ENCODE measurements at regions not wholly inside any gene's neighbourhood (a gene's known extent, or its start where the extent isn't known, plus 50 kb on each side); places are given as distances from the start of the nearest gene placed in this dataset.

DNA sequence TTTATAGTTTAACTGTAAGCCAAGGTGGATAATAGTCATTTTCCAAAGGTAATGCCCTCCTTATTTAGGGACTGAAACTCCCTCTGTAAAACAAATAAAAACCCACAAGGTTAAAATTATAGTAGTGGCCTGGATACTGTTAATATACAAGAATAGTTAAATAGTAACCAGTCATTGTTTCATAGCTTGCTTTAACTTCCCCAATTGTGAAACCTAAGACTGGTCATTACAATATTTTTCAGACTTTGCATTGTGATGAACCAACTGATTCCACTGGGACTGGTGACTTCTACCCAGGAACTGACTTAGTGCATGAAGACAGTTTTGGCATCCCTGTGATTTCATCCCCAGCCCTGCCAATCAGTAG lies 162.6 kb downstream of the SMC2 start:
- DNase-seq = no peak
- Mint-ChIP-seq H3K36me3 (no peaks in the 10 kb centered on the region), H3K4me1 (no peaks in the 10 kb centered on the region), H3K27ac (no peak overlapping the region), H3K27me3 (peaks cover 0 to 6% of the 10 kb centered on the region in 2 donors), H3K9me3 (peaks cover 12 to 13% of the 10 kb centered on the region in 2 donors), H3K4me3 (no peak overlapping the region)
- no peak for ATAC-seq (replicated peaks)

DNA sequence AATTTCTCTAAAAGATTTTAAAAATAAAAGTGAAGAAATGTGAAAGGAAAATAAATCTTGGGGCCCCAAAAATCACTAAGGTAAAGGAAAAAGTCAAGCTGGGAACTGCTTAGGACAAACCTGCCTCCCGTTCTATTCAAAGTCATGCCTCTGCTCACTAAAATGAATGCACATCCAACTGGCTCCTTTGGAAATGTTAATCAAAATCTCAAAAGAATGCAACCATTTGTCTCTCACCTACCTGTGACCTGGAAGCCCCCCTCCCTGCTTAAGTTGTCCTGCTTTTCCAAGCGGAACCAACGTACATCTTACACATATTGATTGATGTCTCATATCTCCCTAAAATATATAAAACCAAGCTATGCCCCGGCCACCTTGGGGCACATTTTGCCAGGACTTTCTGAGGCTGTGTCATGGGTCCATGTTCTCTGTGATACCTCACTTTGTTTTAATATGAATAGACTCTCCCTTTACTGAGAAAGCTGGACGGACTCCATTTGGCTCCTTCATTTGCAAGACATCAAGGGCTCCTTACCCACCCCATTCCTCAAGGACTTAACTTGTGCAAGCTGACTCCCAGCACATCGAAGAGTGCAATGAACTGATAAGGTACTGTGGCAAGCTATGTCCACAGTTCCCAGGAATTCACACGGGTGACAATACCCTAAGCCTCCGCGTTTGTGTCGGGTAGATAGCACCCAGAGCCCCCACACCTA lies 164.3 kb downstream of the SMC2 start:
- Mint-ChIP-seq H3K27ac (no peak overlapping the region), H3K4me3 (no peak overlapping the region), H3K9me3 (peaks cover 3 to 4% of the 10 kb centered on the region in 2 donors), H3K27me3 (peaks cover 0 to 6% of the 10 kb centered on the region in 2 donors), H3K36me3 (no peaks in the 10 kb centered on the region), H3K4me1 (no peaks in the 10 kb centered on the region)
- DNase-seq (no peak), ATAC-seq (replicated peaks) (no peak)

DNA sequence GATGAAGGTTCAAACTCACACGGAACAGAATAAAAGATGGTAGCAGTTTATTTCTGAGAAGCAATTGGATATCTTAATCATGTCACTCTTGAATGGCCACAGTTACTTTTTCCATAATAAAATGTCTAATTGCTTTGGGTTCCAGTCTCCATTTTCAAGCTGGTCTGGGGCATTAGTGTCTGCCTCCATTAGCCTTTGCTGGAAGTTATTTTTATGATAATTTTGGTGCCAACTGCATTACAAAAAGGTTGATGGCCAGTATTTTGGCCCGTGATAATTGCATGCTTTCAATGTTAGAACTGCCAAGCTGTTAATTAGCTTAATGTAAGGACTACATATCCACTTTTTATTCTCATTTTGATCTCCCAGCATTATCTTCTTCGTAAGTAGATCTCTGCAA lies 165.9 kb downstream of the SMC2 start:
- Mint-ChIP-seq H3K9me3 (peaks cover 3% of the 10 kb centered on the region in 2 donors), H3K27me3 (peaks cover 0 to 6% of the 10 kb centered on the region in 2 donors), H3K4me1 (no peaks in the 10 kb centered on the region), H3K4me3 (no peak overlapping the region), H3K36me3 (no peaks in the 10 kb centered on the region), H3K27ac (no peak overlapping the region)
- ATAC-seq (replicated peaks) (no peak), DNase-seq (no peak)

DNA sequence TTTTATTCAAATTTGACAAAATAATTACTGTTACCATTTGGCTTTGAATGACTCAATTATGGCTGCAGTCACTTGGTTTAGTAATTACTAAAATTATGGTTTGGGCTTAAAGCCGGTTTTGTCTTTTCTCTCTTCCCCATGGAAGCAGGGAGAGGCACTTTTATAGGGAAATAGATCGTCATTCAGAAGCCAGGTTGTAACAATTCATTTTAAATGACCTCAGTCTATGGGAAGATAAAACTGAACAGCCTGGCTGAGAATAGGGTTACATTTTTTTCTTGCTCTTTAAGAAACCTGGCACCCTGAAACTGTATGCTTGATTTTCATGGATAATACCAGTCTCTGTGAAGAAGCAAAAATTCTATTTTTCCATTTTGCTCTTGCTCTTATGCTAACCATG lies 169.8 kb downstream of the SMC2 start:
- peaks cover 0 to 6% of the 10 kb centered on the region in 2 donors for H3K27me3 Mint-ChIP-seq
- H3K9me3 Mint-ChIP-seq = peaks cover 0 to 7% of the 10 kb centered on the region in 2 donors
- no peaks in the 10 kb centered on the region for H3K4me1 Mint-ChIP-seq
- no peak overlapping the region for H3K27ac Mint-ChIP-seq
- ATAC-seq (replicated peaks) (no peak), DNase-seq (no peak)
- no peak overlapping the region for H3K4me3 Mint-ChIP-seq
- no peaks in the 10 kb centered on the region for H3K36me3 Mint-ChIP-seq

DNA sequence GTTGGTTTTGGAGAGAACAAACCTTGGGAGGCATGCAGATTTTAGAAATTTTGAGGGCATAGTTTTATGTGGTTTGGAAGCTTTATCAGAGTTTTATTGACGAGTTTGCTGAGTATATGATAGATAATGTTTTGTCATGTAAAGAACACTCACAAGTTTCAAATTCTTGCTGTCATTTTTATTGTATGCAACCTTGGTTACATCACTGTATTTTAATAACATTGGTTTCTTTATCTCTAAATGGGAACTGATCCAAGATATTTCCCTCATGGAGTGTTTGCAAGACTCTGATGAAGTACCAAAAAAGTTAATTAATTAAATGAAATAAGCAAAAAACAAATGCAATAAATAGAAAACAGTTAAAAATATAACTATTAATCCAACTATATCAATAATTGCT lies 170.3 kb downstream of the SMC2 start:
- Mint-ChIP-seq H3K27me3 (peaks cover 0 to 2% of the 10 kb centered on the region in 2 donors), H3K9me3 (peaks cover 0 to 7% of the 10 kb centered on the region in 2 donors), H3K36me3 (no peaks in the 10 kb centered on the region), H3K4me3 (no peak overlapping the region), H3K4me1 (no peaks in the 10 kb centered on the region), H3K27ac (no peak overlapping the region)
- ATAC-seq (replicated peaks) (no peak), DNase-seq (no peak)

DNA sequence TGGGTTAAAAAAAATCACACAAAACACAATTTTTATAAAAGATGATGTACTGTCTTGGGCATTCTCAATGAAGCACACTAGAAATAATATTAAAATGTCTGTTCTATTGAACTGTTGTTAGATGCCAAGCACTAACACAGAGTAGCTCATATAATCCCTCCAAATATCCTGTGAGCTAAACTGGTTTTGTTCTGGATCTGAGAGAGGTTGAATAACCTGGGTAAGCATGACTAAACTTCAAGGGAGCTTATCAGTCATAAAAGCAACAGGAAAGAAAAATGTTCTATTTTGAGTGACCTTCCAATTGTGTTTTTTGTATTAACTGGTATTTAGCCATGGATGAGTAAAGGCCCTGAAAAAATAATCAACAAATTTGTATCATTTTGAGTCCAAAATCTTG lies 175.3 kb downstream of the SMC2 start:
- no peaks in the 10 kb centered on the region for H3K36me3 Mint-ChIP-seq
- peaks cover 0 to 7% of the 10 kb centered on the region in 2 donors for H3K9me3 Mint-ChIP-seq
- no peaks in the 10 kb centered on the region for H3K4me1 Mint-ChIP-seq
- no peaks in the 10 kb centered on the region for H3K27me3 Mint-ChIP-seq
- DNase-seq (no peak), ATAC-seq (replicated peaks) (no peak)
- H3K27ac Mint-ChIP-seq = no peak overlapping the region
- no peak overlapping the region for H3K4me3 Mint-ChIP-seq

DNA sequence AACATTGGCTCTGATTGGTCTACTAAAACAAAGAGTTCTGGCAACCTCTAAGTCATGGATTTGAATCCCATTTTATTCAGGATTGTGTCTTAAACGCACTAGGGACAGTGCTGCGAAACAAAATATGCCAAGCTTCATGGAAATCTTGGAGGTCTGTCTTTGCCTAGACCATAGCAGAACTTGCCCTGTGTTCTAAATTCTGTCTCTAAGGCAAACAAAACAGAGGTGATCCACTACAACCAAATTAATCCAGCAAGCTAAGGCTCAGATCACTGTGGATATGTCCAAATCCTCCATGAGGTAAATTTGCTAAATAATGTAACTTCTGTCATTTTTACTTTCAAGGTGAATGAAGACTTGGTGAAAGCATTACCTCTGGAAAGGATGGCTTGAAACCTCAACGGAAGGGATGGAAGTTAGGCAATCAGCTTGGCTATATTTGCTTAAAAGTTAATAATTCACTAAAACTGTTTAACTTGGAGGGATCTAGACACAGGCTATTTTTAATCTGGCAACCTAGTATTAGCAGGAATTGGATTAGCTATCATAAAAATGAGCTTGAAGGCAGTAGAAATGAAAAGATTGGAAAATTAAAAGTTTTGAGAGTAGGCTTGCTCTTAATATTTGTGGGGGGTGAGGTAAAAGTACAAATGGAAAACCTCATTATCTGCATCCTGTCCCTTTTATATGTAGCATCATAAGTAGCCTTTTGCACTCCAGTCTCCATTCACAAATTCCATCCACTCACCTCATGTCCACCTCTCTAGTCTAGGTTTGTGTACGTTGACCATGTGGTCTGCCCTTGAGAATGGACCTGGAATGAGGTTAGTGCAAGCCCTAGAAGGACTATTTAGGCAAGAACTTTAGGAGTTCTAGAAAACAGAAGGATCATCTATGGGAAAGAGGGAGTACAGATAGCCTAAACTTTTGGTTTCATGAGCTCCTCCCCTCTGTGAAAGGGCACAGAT lies 176.2 kb downstream of the SMC2 start:
- no peak for ATAC-seq (replicated peaks)

DNA sequence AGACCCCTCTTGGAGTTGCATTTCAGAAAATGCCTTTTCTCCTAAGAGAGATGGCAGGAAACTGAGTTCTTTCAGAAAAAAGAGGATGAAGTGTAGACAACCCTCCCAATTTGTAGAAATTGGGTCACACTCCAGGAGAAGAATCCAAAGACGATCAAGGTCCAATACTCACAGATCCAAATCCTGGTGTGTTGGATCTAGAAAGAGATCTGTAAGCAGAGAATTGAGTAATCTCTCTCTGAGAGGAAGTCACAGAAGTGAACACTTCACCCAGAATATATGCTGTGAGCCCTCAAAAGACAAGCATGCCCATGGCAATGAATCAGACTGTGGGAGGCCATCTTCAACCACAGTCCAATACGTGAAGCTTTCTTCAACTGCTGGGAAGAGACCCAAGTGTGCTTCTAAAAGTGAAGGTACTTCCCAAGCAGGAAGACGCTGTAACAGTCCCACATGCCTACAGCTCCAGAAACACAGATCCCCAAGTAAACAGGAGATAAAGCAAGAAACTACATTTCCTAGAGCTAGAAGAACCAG lies 182.7 kb downstream of the SMC2 start:
- H3K36me3 Mint-ChIP-seq = no peaks in the 10 kb centered on the region
- no peaks in the 10 kb centered on the region for H3K4me1 Mint-ChIP-seq
- H3K9me3 Mint-ChIP-seq = peaks cover 3 to 6% of the 10 kb centered on the region in 2 donors
- no peak for ATAC-seq (replicated peaks)
- H3K27ac Mint-ChIP-seq = no peak overlapping the region
- no peaks in the 10 kb centered on the region for H3K27me3 Mint-ChIP-seq
- no peak for DNase-seq
- no peak overlapping the region for H3K4me3 Mint-ChIP-seq

More for the DNA sequence above, 176.2 kb downstream of the SMC2 start:
- Mint-ChIP-seq H3K4me1 (no peaks in the 10 kb centered on the region), H3K4me3 (no peak overlapping the region), H3K27me3 (no peaks in the 10 kb centered on the region), H3K9me3 (peaks cover 0 to 5% of the 10 kb centered on the region in 2 donors), H3K36me3 (no peaks in the 10 kb centered on the region), H3K27ac (no peak overlapping the region)
- DNase-seq = no peak

DNA sequence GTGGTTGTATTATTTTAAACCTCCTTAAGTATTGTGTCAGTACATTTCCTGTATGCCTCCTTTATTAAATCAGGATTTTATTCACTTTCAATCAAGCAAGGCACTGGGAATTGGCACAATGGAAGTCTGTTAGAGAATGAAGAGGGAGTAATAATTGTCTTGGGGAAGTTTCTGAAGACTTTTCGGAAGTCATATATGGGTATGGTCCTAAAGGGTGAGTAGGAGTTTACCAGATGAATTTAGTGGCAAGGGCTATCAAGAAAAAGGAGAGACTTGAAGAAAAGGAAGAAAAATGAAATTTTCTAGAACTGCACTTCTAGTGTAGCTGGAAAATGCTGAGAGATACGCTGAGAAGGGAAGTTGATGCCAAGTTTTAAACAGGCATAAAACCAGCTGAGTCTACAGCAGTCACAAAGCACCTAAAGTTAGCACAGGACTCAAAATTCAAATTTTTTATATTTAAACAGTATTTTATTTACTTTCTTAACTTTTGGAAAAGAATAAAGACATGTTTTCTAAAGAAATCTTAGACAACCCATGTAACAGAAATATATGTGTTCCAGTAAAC lies 184.9 kb downstream of the SMC2 start:
- no peak overlapping the region for H3K4me3 Mint-ChIP-seq
- DNase-seq = no peak
- H3K27me3 Mint-ChIP-seq = no peaks in the 10 kb centered on the region
- H3K36me3 Mint-ChIP-seq = no peaks in the 10 kb centered on the region
- no peak for ATAC-seq (replicated peaks)
- H3K27ac Mint-ChIP-seq = no peak overlapping the region
- no peaks in the 10 kb centered on the region for H3K4me1 Mint-ChIP-seq
- peaks cover 3 to 6% of the 10 kb centered on the region in 2 donors for H3K9me3 Mint-ChIP-seq

DNA sequence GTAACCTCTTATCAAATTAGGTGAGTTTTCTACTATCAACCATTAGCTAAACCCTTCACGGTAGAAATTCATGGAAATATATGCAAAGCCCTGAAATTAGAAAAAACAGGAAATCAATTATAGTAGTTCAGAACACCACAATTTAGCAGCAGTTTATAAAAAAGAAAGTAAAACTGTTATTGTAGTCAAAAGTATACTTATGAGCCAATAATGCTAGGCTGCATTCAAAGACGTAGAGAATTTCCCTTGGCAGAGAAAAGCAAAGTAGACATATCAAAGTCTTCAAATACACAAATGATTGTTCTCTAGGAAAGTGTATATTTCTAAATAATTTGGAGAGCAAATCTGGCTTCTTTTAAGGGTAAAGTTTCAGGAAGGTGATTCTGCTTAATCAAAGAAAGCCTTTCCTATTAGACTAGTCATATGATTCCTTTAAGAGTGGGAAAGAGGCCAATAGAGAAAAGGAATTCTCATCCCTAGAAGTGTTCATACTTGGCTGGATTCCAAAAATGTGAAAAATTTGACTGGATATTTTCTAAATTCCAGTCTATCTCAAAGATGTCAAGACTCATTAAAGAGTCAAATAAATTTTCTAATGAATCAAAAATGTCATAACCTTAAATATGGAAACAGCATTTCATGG lies 185.5 kb downstream of the SMC2 start:
- no peaks in the 10 kb centered on the region for H3K27me3 Mint-ChIP-seq
- no peak for DNase-seq
- no peak for ATAC-seq (replicated peaks)

DNA sequence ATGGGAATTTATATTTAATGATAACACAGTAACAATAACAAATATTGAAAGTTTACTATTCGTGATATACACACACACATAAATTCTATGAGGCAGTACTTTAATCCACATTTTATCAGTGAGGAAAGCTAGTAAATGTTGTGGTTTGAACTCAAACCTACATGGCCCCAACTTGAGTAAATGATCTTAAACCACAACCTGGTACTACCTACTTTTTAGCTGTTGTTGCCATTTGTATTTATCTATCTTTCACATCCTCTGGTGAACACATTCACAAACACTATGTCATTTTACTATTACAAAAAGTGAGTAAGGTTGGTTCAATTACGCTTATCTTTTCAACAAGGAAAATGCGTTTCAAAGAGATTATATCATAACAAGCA lies 186.1 kb downstream of the SMC2 start:
- no peaks in the 10 kb centered on the region for H3K27me3 Mint-ChIP-seq
- H3K9me3 Mint-ChIP-seq = peaks cover 3 to 6% of the 10 kb centered on the region in 2 donors
- no peaks in the 10 kb centered on the region for H3K4me1 Mint-ChIP-seq
- no peak for DNase-seq
- no peaks in the 10 kb centered on the region for H3K36me3 Mint-ChIP-seq
- no peak for ATAC-seq (replicated peaks)
- no peak overlapping the region for H3K4me3 Mint-ChIP-seq
- H3K27ac Mint-ChIP-seq = no peak overlapping the region

More for the DNA sequence above, 185.5 kb downstream of the SMC2 start:
- Mint-ChIP-seq H3K4me3 (no peak overlapping the region), H3K4me1 (no peaks in the 10 kb centered on the region), H3K9me3 (peaks cover 3 to 6% of the 10 kb centered on the region in 2 donors), H3K27ac (no peak overlapping the region), H3K36me3 (no peaks in the 10 kb centered on the region)

DNA sequence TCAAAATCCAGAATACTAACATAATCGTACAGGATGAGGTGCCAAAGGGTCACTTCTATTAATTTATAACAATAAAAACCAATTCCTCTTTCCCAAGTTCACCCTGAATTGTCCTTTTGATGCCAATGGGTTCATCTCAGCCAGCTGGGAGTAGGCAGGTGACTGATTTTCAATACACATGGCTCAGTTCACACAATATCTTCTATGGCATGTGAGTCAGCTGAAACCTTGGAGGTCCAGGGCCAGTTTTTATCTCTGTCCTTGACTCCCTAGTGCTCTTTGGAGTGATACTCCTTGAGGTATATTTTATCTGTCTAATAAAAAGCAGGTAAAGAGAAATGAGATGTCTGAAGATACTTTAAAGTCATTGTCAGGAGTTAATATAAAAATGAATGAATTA lies 186.6 kb downstream of the SMC2 start:
- Mint-ChIP-seq H3K9me3 (peaks cover 3 to 6% of the 10 kb centered on the region in 2 donors), H3K4me1 (no peaks in the 10 kb centered on the region), H3K36me3 (no peaks in the 10 kb centered on the region), H3K4me3 (no peak overlapping the region), H3K27ac (no peak overlapping the region), H3K27me3 (no peaks in the 10 kb centered on the region)
- DNase-seq (no peak), ATAC-seq (replicated peaks) (no peak)

DNA sequence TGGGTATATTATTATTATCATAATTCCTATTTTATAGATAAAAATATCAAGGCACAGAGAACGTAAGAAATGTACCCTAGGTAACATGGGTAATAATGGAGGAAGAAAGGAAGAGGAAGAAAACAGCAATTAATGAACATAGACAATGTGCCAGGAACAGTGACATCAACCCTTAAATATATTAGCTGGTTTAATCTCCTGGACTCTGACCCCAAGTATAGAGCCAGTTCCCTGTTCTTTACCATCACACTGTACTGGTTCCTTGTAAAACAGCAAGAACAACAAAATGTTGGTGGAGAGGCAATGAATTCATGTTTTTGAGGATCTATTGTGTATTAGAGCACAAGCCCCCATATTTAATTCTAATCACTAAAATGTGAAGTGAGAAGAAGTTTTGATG lies 192.1 kb downstream of the SMC2 start:
- Mint-ChIP-seq H3K4me3 (no peak overlapping the region), H3K27me3 (no peaks in the 10 kb centered on the region), H3K36me3 (no peaks in the 10 kb centered on the region), H3K9me3 (peaks cover 0 to 5% of the 10 kb centered on the region in 2 donors), H3K4me1 (no peaks in the 10 kb centered on the region), H3K27ac (no peak overlapping the region)
- no peak for DNase-seq
- no peak for ATAC-seq (replicated peaks)

DNA sequence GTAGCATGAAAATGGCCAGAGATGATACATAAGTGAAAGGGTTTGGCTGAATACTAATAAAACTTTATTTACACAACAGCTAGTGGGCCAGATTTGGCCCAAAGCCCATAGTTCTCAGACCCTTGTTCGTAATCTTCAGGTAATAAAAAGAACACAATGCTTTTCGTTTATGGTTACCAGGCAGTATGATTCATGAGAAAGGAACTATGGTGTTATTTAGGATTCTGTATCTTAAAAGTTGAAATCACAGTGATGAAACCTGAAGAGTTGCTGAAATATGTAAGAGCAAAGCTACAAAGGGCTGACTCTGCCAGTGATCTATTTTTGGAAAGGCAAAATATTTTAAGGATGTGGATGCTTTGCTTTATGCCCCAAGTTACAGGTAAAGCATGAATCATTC lies 192.7 kb downstream of the SMC2 start:
- H3K9me3 Mint-ChIP-seq = peaks cover 0 to 1% of the 10 kb centered on the region in 2 donors
- no peak overlapping the region for H3K27ac Mint-ChIP-seq
- no peak overlapping the region for H3K4me3 Mint-ChIP-seq
- no peak for DNase-seq
- no peaks in the 10 kb centered on the region for H3K36me3 Mint-ChIP-seq
- no peak for ATAC-seq (replicated peaks)
- no peaks in the 10 kb centered on the region for H3K4me1 Mint-ChIP-seq
- no peaks in the 10 kb centered on the region for H3K27me3 Mint-ChIP-seq
